Activated CD4-positive, alpha-beta T cell treated with anti-CD3 and anti-CD28 coated beads for 36 hours (primary cell): ENCODE measurements at regions not wholly inside any gene's neighbourhood (a gene's known extent, or its start where the extent isn't known, plus 50 kb on each side); places are given as distances from the start of the nearest gene placed in this dataset.

ENCODE experiments used
- ATAC-seq: fragments of 200-7000 bp; cut with Tn5 transposase; one replicate; pipeline ENCODE4 v1.10.0; 2021; ENCODE audit warnings: mild to moderate bottlenecking, moderate library complexity
- CTCF ChIA-PET: fragments of 350-600 bp; sonication (Branson Sonifier 250); formaldehyde crosslinking; loops from one replicate; lab custom pipeline; 2021; ENCODE audit warnings: antibody characterized with exemption; lab: Charles Lee
- POLR2A ChIA-PET: fragments of 350-600 bp; sonication (Branson Sonifier 250); formaldehyde crosslinking; loops from one replicate; lab custom pipeline; 2021; ENCODE audit warnings: antibody characterized with exemption, inconsistent platforms; lab: Charles Lee
- DNase-seq: peaks from one replicate; pipeline ENCODE4 v3.0.0-alpha.2; 2020
- H3K27ac Mint-ChIP-seq: one replicate; pipeline ENCODE4 v1.8.0; 2021; ENCODE audit warnings: mixed read lengths
- H3K27me3 Mint-ChIP-seq: one replicate; pipeline ENCODE4 v1.8.0; 2021; ENCODE audit warnings: mixed read lengths
- H3K36me3 Mint-ChIP-seq: one replicate; pipeline ENCODE4 v1.8.0; 2021; ENCODE audit warnings: low read depth, mixed read lengths
- H3K4me1 Mint-ChIP-seq: one replicate; pipeline ENCODE4 v1.8.0; 2021; ENCODE audit warnings: mixed read lengths
- H3K4me3 Mint-ChIP-seq: one replicate; pipeline ENCODE4 v1.8.0; 2021; ENCODE audit warnings: mild to moderate bottlenecking, moderate library complexity, mixed read lengths
- H3K9me3 Mint-ChIP-seq: one replicate; pipeline ENCODE4 v1.8.0; 2021; ENCODE audit warnings: low read depth, mixed read lengths
- intact Hi-C, 2 experiments: fragments of 100-400 bp; cut with DNase I in 1 of 2; cut with micrococcal nuclease in 1 of 2; formaldehyde crosslinking; loops; one replicate each; pipeline versions ENCODE4 v1.14.2 to v1.15.1; 2022 to 2024; cut with DNase I, micrococcal nuclease

DNA sequence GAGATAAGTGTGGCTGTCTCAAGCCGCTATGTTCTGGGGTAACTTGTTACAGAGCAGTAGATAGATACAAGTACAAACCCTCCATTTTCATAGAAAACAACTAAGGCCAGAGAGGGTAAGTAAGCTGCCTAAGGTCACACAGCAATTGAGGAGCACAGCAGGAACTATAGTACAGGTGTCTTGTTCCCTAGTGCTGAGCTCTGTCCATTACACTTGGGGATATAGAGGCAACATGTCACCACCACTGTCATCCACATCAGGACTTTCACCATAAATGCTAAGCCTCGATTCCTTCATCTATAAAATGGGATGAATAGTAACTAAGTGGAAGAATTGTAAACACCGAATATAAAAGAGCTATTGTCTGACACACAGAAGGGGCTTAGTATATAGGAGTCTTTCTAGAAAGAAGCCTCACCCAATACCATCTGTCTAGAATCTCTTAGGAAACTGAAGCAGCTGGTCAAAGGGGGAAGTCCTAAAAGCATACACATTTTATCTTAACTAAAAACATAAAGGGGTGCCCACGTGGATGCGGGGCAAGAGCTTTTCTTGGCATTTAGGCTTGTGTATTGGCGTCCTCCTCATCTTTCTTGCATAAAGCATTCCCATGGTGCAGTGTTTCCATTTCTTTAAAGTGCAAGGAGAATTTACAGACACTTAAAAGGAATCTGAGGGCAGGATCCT is 93.8 kb upstream of the ALX4 start:
- CTCF ChIA-PET, result no interaction called here
- intact Hi-C loops, result no loop called here
- no peak overlapping the region for H3K4me3 Mint-ChIP-seq
- no peak for DNase-seq
- ATAC-seq, result no peak
- H3K27ac Mint-ChIP-seq, result no peak overlapping the region
- no peaks in the 10 kb centered on the region for H3K36me3 Mint-ChIP-seq
- no peaks in the 10 kb centered on the region for H3K9me3 Mint-ChIP-seq
- H3K27me3 Mint-ChIP-seq, result peaks cover 5% of the 10 kb centered on the region
- H3K4me1 Mint-ChIP-seq, result no peaks in the 10 kb centered on the region
- POLR2A ChIA-PET, result no interaction called here

DNA sequence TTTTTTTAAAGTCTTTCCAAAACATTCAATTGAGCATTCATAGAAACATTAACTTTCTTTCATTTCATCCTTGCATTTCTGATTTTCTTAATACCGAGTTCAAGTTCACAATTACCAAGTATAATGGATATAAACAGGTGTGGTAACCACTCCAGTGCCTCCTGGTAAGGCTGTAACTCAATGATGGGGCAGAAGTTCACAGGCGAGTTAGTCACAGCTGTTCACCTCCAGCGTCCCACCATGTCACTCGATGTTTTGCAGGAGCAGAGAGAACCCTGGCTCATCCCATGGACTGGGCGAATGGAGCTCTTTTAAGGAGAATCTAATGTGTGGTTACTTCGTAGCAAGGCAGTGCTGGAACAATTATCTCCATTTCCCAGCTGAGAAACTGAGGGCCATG is 94.4 kb upstream of the ALX4 start:
- H3K4me3 Mint-ChIP-seq, result no peak overlapping the region
- no peaks in the 10 kb centered on the region for H3K36me3 Mint-ChIP-seq
- ATAC-seq (no peak), DNase-seq (no peak)
- no peaks in the 10 kb centered on the region for H3K4me1 Mint-ChIP-seq
- peaks cover 5% of the 10 kb centered on the region for H3K27me3 Mint-ChIP-seq
- ChIA-PET CTCF (no interaction called here), POLR2A (no interaction called here)
- no peak overlapping the region for H3K27ac Mint-ChIP-seq
- no peaks in the 10 kb centered on the region for H3K9me3 Mint-ChIP-seq
- intact Hi-C loops, result no loop called here

DNA sequence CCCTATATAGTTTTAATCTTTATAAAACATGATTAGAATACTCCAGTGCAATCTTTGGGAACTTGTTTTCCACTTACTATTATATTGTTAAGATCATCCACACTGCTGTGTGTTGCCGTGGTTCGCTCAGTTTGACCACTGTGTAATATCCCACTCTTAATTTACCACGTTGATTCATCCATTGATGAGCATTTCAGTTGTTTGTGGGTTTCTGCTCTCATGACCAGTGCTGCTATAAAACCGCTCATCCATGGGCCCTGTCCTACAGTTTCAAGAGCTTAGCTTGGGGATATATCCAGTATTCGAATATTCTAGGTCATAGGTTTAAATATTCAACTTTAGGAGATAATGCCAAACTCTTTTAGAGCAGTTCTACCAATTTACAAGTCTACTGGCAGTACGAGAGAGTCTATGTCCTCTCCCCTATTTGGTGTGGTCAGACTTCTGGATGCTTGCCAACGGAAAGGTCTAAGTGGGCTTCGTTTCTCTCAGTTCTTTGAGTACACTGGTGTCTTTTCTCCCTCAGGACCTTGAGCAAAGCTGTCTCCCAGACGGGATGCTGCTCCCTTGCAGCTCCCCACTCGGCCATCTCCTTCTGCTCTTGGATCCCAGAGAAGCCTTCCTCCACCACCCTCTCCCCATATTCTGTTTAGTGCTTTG is 94.9 kb upstream of the ALX4 start:
- H3K9me3 Mint-ChIP-seq, result no peaks in the 10 kb centered on the region
- no peak overlapping the region for H3K27ac Mint-ChIP-seq
- intact Hi-C loops, result loop anchor here in 1 of 2 experiments (5.0 kb wide), 1 partner anchor 43 kb away; no protein-coding TSS in a partner anchor
- POLR2A ChIA-PET, result no interaction called here
- DNase-seq (no peak), ATAC-seq (no peak)
- peaks cover 3% of the 10 kb centered on the region for H3K27me3 Mint-ChIP-seq
- H3K4me3 Mint-ChIP-seq, result no peak overlapping the region
- no peaks in the 10 kb centered on the region for H3K36me3 Mint-ChIP-seq
- CTCF ChIA-PET, result no interaction called here
- no peaks in the 10 kb centered on the region for H3K4me1 Mint-ChIP-seq

DNA sequence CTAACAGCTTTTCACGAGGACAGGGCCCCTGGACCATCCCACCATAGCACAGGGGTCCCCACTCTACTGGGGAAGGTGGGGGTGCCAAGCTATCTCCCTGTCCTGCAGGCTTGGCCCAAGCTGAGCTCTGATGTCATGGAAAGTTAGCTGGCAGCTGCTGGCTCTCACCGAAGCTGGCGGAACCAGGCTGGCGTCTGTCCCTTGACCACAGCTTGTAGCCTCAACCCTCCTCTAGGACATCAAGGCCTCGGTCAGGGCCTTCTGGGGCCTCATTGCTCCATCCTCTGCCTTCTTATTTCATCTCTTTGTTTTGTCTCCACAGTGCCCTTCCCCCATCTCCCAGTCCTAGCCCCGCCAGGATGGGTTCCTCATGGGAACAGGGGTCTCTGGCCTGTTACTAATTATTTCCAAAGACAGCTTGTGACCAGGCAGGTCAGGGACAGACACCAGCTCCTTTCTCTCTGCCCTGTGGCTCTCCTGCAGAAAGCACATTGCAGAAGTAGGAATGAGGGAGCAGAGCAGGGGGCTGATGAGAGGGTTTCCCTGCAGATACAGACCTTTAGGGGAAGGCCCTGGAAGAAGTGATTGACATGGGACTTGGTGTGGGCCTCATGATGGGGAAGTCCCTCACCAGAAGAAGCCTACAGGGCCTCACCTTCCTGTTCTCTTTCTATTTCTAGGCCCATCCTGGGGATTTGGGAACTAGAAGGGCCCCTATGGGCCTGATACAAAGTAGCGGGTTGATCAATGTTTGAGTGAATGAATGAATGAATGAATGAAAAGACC is 97.5 kb upstream of the ALX4 start:
- ATAC-seq, result no peak
- POLR2A ChIA-PET, result no interaction called here
- no peaks in the 10 kb centered on the region for H3K9me3 Mint-ChIP-seq
- DNase-seq, result no peak
- intact Hi-C loops, result loop anchor here in 1 of 2 experiments (5.0 kb wide), 1 partner anchor 45 kb away; no protein-coding TSS in a partner anchor
- peaks cover 15% of the 10 kb centered on the region for H3K27me3 Mint-ChIP-seq
- H3K36me3 Mint-ChIP-seq, result no peaks in the 10 kb centered on the region
- CTCF ChIA-PET, result no interaction called here
- H3K4me3 Mint-ChIP-seq, result no peak overlapping the region
- H3K27ac Mint-ChIP-seq, result no peak overlapping the region
- no peaks in the 10 kb centered on the region for H3K4me1 Mint-ChIP-seq

DNA sequence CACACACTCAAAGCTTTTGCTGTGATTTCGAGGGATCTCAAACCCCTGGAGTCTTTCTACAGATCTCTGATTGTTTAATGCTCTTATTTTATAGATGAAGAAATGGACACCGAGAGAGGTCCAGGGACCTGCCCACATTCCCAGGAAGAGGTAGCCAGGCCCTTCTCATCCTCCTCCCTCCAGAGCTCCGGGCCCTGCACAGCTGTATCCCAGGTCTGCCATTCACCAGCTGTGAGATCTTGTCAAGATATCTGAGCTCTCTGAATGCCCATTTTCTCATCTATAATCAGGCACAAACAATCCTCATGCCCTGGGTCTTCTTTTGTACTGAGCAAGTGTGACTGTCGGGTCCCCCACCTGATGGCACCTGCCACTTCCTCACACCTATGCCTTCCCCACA is 98.2 kb upstream of the ALX4 start:
- Mint-ChIP-seq H3K27ac (no peak overlapping the region), H3K27me3 (peaks cover 18% of the 10 kb centered on the region), H3K4me1 (no peaks in the 10 kb centered on the region), H3K4me3 (no peak overlapping the region), H3K36me3 (no peaks in the 10 kb centered on the region), H3K9me3 (no peaks in the 10 kb centered on the region)
- intact Hi-C loops, result loop anchor here in 1 of 2 experiments (5.0 kb wide), 1 partner anchor 46 kb away; no protein-coding TSS in a partner anchor
- ChIA-PET POLR2A (no interaction called here), CTCF (no interaction called here)
- ATAC-seq, result no peak
- DNase-seq, result no peak

DNA sequence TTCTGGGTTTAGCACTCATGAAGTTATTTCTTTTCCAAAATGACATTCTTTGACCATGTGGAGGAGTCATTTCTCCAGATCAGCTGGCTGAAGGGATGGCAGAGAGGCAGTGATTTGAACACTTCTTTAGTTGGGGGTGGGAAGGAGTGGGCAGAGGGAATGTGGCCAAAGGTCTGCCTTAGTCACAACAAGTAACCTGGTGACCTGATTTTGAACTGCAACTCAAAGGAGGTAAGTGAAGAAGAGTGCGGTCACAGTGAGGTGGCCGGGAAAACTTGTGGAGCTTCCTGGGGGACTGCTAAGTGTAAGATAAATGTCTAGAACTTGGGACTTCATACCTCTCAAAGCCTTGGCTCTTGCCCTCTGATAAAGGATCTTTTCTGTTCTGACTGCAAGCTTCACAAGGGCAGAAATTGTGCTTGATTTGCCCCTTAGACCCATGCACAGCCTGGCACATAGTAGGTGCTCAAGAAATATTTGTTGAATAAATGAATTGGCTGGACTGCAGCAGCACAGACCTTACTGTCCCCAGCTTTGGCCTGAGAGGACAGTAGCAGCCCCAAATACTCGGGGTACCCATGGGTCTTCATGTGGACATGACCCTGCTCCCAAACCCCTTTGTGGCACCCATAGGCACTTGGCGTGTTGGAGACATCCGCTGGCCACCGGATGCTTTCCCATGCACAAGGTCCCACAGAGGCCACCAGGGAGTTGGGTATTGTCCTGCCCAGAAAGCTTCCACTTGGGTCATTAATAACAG is 99.0 kb upstream of the ALX4 start:
- Mint-ChIP-seq H3K27ac (no peak overlapping the region), H3K36me3 (no peaks in the 10 kb centered on the region), H3K9me3 (no peaks in the 10 kb centered on the region), H3K4me1 (no peaks in the 10 kb centered on the region), H3K27me3 (peaks cover 18% of the 10 kb centered on the region), H3K4me3 (no peak overlapping the region)
- no peak for DNase-seq
- ChIA-PET CTCF (no interaction called here), POLR2A (no interaction called here)
- intact Hi-C loops, result loop anchor here in 1 of 2 experiments (5.0 kb wide), 1 partner anchor 47 kb away; no protein-coding TSS in a partner anchor
- no peak for ATAC-seq

DNA sequence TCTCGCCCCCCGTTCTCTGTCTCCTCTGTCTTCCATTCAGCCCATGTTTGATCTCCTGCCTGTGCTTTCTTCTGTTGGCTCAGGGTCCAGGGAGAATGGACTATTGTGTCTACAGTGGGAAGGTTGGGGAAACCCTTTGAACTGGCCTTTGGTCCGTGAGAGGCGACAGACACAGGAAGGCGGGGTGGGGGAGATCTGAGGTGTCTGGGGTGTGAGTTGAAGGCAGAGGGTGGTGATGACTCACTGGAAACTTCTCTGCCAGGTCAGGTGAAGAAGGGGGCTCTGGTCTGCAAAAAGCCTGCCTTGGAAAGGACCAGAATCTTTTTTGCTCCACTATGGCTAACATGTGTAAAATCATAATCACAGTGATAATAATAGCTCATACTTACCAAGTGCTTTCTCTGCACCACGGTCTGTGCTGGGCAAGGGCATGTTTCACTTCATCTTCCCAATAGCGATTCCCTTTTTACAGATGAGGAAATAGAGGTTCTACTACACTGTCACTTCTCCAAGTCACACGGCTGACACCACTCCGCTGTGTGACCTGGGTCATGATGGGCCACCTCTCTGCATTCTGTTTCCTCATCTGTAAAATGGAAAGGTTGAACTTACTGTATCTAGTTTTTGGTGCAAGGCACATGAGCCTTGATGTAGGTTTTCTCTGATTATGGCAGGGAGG is 99.8 kb upstream of the ALX4 start:
- POLR2A ChIA-PET, result no interaction called here
- H3K9me3 Mint-ChIP-seq, result no peaks in the 10 kb centered on the region
- no peak overlapping the region for H3K27ac Mint-ChIP-seq
- peaks cover 19% of the 10 kb centered on the region for H3K27me3 Mint-ChIP-seq
- ATAC-seq, result no peak
- no peaks in the 10 kb centered on the region for H3K36me3 Mint-ChIP-seq
- intact Hi-C loops, result loop anchor here in 1 of 2 experiments (5.0 kb wide), 1 partner anchor 47 kb away; no protein-coding TSS in a partner anchor
- CTCF ChIA-PET, result no interaction called here
- no peak overlapping the region for H3K4me3 Mint-ChIP-seq
- H3K4me1 Mint-ChIP-seq, result no peaks in the 10 kb centered on the region
- no peak for DNase-seq

DNA sequence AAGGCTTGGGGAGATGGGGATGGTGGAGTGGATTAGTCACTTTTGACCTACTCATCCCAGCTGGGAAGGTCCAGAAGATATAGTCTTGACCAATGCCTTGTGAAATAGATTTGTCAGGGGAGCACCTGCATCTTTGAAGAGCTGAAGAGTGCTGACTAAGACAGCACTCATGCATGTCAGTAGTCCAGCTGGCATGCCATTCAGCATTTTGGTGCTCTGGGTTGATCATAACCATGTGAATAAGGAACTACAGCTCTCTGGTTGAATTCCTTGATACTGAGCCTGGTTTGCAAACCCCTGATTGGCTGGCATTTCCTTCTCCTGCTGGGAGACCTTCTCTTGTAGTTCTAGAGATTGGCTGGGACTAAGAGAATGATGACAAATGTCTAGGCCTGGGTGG is 106.8 kb upstream of the ALX4 start:
- Mint-ChIP-seq H3K27me3 (peaks cover 14% of the 10 kb centered on the region), H3K27ac (no peak overlapping the region), H3K4me1 (no peaks in the 10 kb centered on the region), H3K4me3 (no peak overlapping the region), H3K9me3 (no peaks in the 10 kb centered on the region), H3K36me3 (no peaks in the 10 kb centered on the region)
- intact Hi-C loops, result no loop called here
- no peak for DNase-seq
- ATAC-seq, result no peak
- CTCF ChIA-PET, result no interaction called here
- POLR2A ChIA-PET, result no interaction called here

DNA sequence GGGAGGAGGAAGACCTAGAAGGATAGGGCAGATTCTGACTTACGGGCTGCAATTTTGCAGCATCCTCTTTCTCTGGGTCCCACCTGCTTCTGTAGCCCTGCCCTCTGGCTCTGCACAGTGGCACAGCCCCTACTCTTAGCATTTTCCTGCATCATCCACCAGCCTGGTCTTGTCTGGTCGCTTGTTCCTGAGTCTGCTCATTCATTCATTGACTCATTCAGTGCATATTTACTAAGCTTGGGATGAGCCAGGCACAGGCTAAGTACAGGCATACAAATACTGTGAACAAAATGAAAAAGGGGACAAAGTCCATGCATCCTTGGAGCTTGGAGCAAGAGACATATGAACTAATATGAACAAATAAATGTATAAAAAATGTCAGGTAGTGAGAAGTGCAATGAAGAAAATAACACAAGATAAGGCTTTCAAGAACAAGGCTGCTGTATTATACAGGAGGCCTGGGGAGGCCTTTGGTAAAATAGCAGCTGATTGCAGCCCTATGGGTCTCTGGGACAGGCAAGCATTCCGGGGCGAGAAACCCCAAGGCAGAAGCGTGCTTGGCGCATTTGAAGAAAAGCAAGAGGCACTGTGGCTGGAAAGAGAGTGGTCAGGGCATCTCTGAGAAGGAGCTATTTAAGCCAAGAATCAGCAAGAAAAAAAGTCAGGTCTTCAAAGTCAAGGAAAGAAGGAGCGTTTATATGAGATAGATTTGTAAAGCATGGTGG is 108.0 kb upstream of the ALX4 start:
- Mint-ChIP-seq H3K27ac (no peak overlapping the region), H3K9me3 (no peaks in the 10 kb centered on the region), H3K4me3 (no peak overlapping the region), H3K4me1 (no peaks in the 10 kb centered on the region), H3K27me3 (peaks cover 15% of the 10 kb centered on the region), H3K36me3 (no peaks in the 10 kb centered on the region)
- CTCF ChIA-PET, result no interaction called here
- intact Hi-C loops, result no loop called here
- no peak for ATAC-seq
- POLR2A ChIA-PET, result no interaction called here
- DNase-seq, result no peak

DNA sequence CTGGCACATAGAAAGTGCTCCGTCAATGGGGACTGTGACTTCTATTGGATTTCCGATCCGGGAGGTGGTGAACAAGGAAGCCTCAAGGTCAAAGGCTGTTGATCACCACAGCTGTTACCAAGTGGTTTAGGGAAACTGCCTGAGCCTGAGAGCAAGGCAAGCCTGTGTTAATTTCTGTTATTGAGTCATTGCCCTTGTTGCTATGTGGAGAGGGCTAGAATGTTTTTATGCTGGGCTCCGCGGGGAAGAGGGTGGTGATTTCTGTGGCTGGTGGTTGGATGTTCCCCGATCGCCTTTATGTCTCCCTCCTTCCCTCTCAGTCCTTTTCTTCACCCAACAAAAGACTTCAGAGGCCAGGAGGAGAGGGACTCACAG is 108.5 kb upstream of the ALX4 start:
- H3K27me3 Mint-ChIP-seq, result peaks cover 18% of the 10 kb centered on the region
- DNase-seq (no peak), ATAC-seq (no peak)
- ChIA-PET POLR2A (no interaction called here), CTCF (no interaction called here)
- no peaks in the 10 kb centered on the region for H3K4me1 Mint-ChIP-seq
- no peak overlapping the region for H3K4me3 Mint-ChIP-seq
- intact Hi-C loops, result no loop called here
- H3K9me3 Mint-ChIP-seq, result no peaks in the 10 kb centered on the region
- H3K36me3 Mint-ChIP-seq, result no peaks in the 10 kb centered on the region
- no peak overlapping the region for H3K27ac Mint-ChIP-seq
